Ovary (tissue), 3 donors: ENCODE measurements at regions not wholly inside any gene's neighbourhood (a gene's known extent, or its start where the extent isn't known, plus 50 kb on each side); places are given as distances from the start of the nearest gene placed in this dataset.

ENCODE experiments used
- CTCF ChIP-seq, 3 donors: fragments of 450-650 bp in 2 of 3; fragments of 200-600 bp in 1 of 3; IDR thresholded peaks; one replicate each; pipeline versions ENCODE4 v1.5.1 to v1.8.0; 2016 to 2022; ENCODE audit warnings: antibody characterized with exemption in 3 of 3, mild to moderate bottlenecking in 1 of 3
- EP300 ChIP-seq: sonication (generic); formaldehyde crosslinking; IDR thresholded peaks from one replicate; pipeline ENCODE4 v1.6.1; 2017; ENCODE audit warnings: antibody characterized with exemption
- donor health status: DM: no; HTN: no; CAD: no.

- TF ChIP-seq CTCF (IDR thresholded peaks at IDR 0.05) (no peak), EP300 (no peak)
Measured at GRCh38 chr3:102614021-102614569, 179.3 kb downstream of the ZPLD1 start.
